Loucy (cell line): ENCODE measurements at regions not wholly inside any gene's neighbourhood (a gene's known extent, or its start where the extent isn't known, plus 50 kb on each side); places are given as distances from the start of the nearest gene placed in this dataset.

Source experiments
- H2AFZ ChIP-seq: fragments of 200-600 bp; sonication (generic); 2 replicates; pipeline ENCODE4 v1.6.0; 2016; ENCODE audit warnings: antibody characterized with exemption, mild to moderate bottlenecking, low read length, moderate library complexity
- H3F3A ChIP-seq: fragments of 200-600 bp; 2 replicates; pipeline ENCODE4 v1.6.0; 2016; ENCODE audit warnings: antibody characterized with exemption, low read depth, mild to moderate bottlenecking
- H3K27me3 ChIP-seq: fragments of 200-600 bp; sonication (generic); 2 replicates; pipeline ENCODE4 v1.6.1; 2014; ENCODE audit warnings: low read length, mild to moderate bottlenecking; ENCODE audit not compliant: insufficient read depth, poor library complexity, severe bottlenecking
- H3K36me3 ChIP-seq: fragments of 200-600 bp; sonication (generic); 2 replicates; pipeline ENCODE4 v1.6.1; 2016; ENCODE audit warnings: low read length; ENCODE audit not compliant: insufficient read depth
- H3K4me1 ChIP-seq: fragments of 200-600 bp; sonication (generic); 2 replicates; pipeline ENCODE4 v1.5.1; 2014; ENCODE audit warnings: low read length, mild to moderate bottlenecking; ENCODE audit not compliant: insufficient read depth, poor library complexity, severe bottlenecking
- H3K4me2 ChIP-seq: fragments of 200-600 bp; sonication (generic); 2 replicates; pipeline ENCODE4 v1.6.0; 2014; ENCODE audit warnings: antibody characterized with exemption, low read length, low read depth, mild to moderate bottlenecking; ENCODE audit not compliant: poor library complexity, severe bottlenecking
- H3K4me3 ChIP-seq: fragments of 200-600 bp; sonication (generic); 2 replicates; pipeline ENCODE4 v1.5.1; 2014; ENCODE audit warnings: low read length, mild to moderate bottlenecking, mixed read lengths; ENCODE audit not compliant: poor library complexity, severe bottlenecking
- H3K79me2 ChIP-seq: fragments of 200-600 bp; sonication (generic); 2 replicates; pipeline ENCODE4 v1.6.1; 2014; ENCODE audit warnings: low read length; ENCODE audit not compliant: insufficient read depth
- H3K9ac ChIP-seq: fragments of 200-600 bp; sonication (generic); 2 replicates; pipeline ENCODE4 v1.6.0; 2014; ENCODE audit warnings: mild to moderate bottlenecking, low read depth, low read length, moderate library complexity; ENCODE audit not compliant: poor library complexity, severe bottlenecking
- H3K9me2 ChIP-seq: fragments of 200-600 bp; sonication (generic); replicated peaks from 2 replicates; pipeline ENCODE4 v1.6.1; 2016; ENCODE audit warnings: low read depth, low read length, mixed read lengths
- H3K9me3 ChIP-seq: fragments of 200-600 bp; sonication (generic); 2 replicates; pipeline ENCODE4 v1.6.1; 2014; ENCODE audit warnings: mild to moderate bottlenecking, antibody characterized with exemption, low read length, low read depth; ENCODE audit not compliant: insufficient read depth
- H4K20me1 ChIP-seq: fragments of 200-600 bp; sonication (generic); 2 replicates; pipeline ENCODE4 v1.6.0; 2014; ENCODE audit warnings: antibody characterized with exemption, low read length, mild to moderate bottlenecking; ENCODE audit not compliant: insufficient read depth, poor library complexity, severe bottlenecking
- CTCF ChIP-seq: fragments of 200-600 bp; sonication (generic); conservative IDR thresholded peaks from 2 replicates; pipeline ENCODE4 v1.5.1; 2014; ENCODE audit warnings: mild to moderate bottlenecking, antibody characterized with exemption, low read length
- EZH2phosphoT487 ChIP-seq: fragments of 200-600 bp; IDR thresholded peaks from 2 replicates; pipeline ENCODE4 v1.6.1; 2018; ENCODE audit warnings: antibody characterized with exemption, mild to moderate bottlenecking, moderate library complexity, borderline replicate concordance

GRCh38 chr11:43214471-43214870 lies 97.3 kb upstream of the API5 start:
- peaks cover 4% of the 10 kb centered on the region; the same call in 1 of the 2 replicates for H3K9me3 ChIP-seq
- H3K27me3 ChIP-seq = no peaks in the 10 kb centered on the region
- no peaks in the 10 kb centered on the region for H3K79me2 ChIP-seq
- H2AFZ ChIP-seq = no peak overlapping the region
- H4K20me1 ChIP-seq = no peaks in the 10 kb centered on the region
- H3K9me2 ChIP-seq = no peaks in the 10 kb centered on the region
- H3K4me3 ChIP-seq = no peak overlapping the region
- no peak overlapping the region for H3K9ac ChIP-seq
- no peaks in the 10 kb centered on the region for H3K4me1 ChIP-seq
- no peaks in the 10 kb centered on the region for H3F3A ChIP-seq
- no peaks in the 10 kb centered on the region for H3K36me3 ChIP-seq
- H3K4me2 ChIP-seq = no peak overlapping the region
- TF ChIP-seq EZH2phosphoT487 = no peak

GRCh38 chr11:43217849-43218248 lies 93.9 kb upstream of the API5 start:
- H3K79me2 ChIP-seq = no peaks in the 10 kb centered on the region
- 0 out of 2 replicates have a peak, but pooled peaks cover 4% of the 10 kb centered on the region for H3K9me3 ChIP-seq
- no peaks in the 10 kb centered on the region for H4K20me1 ChIP-seq
- TF ChIP-seq EZH2phosphoT487 (no peak), CTCF (no peak)
- no peak overlapping the region for H3K4me3 ChIP-seq
- no peak overlapping the region for H2AFZ ChIP-seq
- H3K9ac ChIP-seq = no peak overlapping the region
- H3K36me3 ChIP-seq = no peaks in the 10 kb centered on the region
- H3K4me2 ChIP-seq = no peak overlapping the region
- no peaks in the 10 kb centered on the region for H3K9me2 ChIP-seq
- H3K27me3 ChIP-seq = no peaks in the 10 kb centered on the region
- no peaks in the 10 kb centered on the region for H3K4me1 ChIP-seq
- no peaks in the 10 kb centered on the region for H3F3A ChIP-seq

GRCh38 chr11:43222215-43222614 lies 89.6 kb upstream of the API5 start:
- no peak overlapping the region for H3K4me3 ChIP-seq
- H3K79me2 ChIP-seq = no peaks in the 10 kb centered on the region
- no peak overlapping the region for H3K9ac ChIP-seq
- no peaks in the 10 kb centered on the region for H4K20me1 ChIP-seq
- H3F3A ChIP-seq = no peaks in the 10 kb centered on the region
- H3K9me3 ChIP-seq = no peaks in the 10 kb centered on the region
- H3K4me1 ChIP-seq = no peaks in the 10 kb centered on the region
- H3K36me3 ChIP-seq = no peaks in the 10 kb centered on the region
- no peaks in the 10 kb centered on the region for H3K9me2 ChIP-seq
- H3K4me2 ChIP-seq = no peak overlapping the region
- H2AFZ ChIP-seq = no peak overlapping the region
- no peaks in the 10 kb centered on the region for H3K27me3 ChIP-seq
- TF ChIP-seq EZH2phosphoT487 (no peak), CTCF (no peak)

GRCh38 chr11:43223026-43223425 lies 88.8 kb upstream of the API5 start:
- Histone ChIP-seq H2AFZ (no peak overlapping the region), H3K9ac (no peak overlapping the region), H3K9me3 (no peaks in the 10 kb centered on the region), H3K27me3 (no peaks in the 10 kb centered on the region), H3K4me1 (no peaks in the 10 kb centered on the region), H3K79me2 (no peaks in the 10 kb centered on the region), H4K20me1 (no peaks in the 10 kb centered on the region), H3K4me2 (no peak overlapping the region), H3K9me2 (no peaks in the 10 kb centered on the region), H3F3A (no peaks in the 10 kb centered on the region), H3K36me3 (no peaks in the 10 kb centered on the region), H3K4me3 (no peak overlapping the region)
- TF ChIP-seq CTCF = no peak
- TF ChIP-seq EZH2phosphoT487 = no peak
